GM18511 (cell line): ENCODE measurements at regions not wholly inside any gene's neighbourhood (a gene's known extent, or its start where the extent isn't known, plus 50 kb on each side); places are given as distances from the start of the nearest gene placed in this dataset.
"Not testable (repeated sequence)": the region's sequence is repeated elsewhere in the genome, so short reads cannot be mapped to it uniquely, and the experiment has no call there.

Experiments used
- ATAC-seq: cut with Tn5 transposase; IDR thresholded peaks from one replicate; pipeline ENCODE4 v1.9.1; 2021; ENCODE audit warnings: mild to moderate bottlenecking, moderate library complexity; ENCODE audit not compliant: unreplicated experiment

DNA sequence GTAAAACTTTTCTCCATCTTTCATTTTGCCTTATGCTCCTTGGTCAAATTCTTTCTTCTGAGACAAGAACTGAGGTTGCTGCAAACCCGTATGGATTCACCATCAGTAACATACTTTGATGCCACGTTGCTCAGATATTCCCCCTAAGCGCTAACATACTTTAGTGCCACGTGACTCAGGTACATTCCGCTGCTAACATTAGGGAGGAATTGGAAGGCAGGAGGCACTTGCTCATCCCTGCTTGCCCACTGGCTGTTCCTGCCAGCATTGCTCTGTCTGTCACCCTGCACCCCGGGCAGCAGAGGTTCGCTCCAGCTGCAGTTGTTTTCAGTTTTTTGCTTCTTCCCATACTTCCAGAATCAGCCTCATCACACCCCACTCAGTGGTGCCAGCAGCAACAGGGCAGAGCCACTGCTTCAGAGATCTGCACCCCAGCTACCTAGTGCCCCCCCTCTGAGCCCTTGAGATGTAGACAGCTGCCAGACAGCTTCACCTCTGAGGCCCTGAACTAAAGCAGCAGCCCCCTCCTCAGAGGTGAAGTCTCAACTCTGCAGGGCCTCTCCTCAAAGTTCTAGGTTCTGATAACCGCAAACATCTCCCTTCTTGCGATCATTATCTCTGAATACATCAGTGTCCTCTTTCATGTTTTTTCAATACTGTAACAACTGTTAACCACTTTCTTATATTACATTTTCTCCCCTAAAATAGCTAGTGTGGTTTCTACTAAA lies 228.0 kb upstream of the KIF2A start:
- ATAC-seq, result no peak

DNA sequence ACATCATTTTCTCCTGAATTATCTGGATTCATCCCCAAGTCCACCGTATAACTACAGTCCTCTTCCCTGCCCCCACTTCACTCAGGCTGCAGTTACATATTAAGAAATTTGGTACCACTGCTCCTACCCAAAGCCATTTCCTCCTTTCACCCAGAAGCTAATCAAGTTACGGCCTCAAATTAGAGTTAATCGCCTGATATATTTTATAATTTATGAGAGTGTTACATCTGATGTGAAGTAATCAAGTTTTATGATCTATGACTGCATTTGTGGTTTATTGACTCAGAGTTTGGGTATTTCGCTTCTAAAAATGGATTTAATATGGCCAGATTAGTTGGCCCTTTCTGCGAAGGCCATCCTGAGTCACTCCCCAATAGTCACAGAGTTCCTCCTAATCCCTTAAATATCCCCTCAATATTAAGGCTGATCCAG lies 223.6 kb upstream of the KIF2A start:
- ATAC-seq, result no peak

DNA sequence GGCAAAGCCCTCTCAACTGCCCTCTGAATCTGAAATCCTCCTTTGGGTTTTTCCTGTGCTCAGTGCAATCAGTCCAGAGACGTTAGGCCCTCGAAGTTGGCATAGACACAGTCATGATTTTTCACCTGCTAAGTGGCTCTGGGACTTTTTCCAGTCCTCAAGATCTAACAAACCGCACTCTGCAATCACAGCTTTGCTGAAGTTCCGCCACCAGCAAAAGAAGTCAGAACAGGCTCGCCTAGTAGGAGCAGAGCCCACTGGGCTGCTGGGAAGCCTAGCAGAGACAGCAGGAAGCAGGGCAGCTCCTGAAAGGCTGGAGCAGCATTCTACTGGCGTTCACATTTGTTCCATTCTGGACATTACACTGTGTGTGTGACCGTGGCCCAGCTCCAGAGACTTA lies 222.8 kb upstream of the KIF2A start:
- no peak for ATAC-seq

DNA sequence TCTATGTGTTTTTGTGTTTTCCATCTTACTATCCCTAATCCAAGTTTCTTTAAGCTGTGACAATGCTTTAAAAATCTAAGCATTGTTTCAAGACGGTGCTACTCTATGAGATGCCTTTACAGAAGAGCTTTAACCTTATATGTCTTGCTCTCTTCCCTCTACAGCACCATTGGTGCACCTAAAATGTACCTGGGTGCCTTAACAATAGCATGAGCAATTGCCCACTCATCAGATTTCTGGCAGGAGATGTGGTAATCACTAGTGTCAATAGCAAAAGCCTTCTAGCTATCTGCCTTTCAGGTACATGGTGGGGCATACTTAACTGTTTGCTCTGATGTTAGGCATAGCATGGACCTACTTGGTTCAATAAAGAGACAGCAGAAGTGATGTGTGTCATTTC lies 222.3 kb upstream of the KIF2A start:
- ATAC-seq, result no peak

DNA sequence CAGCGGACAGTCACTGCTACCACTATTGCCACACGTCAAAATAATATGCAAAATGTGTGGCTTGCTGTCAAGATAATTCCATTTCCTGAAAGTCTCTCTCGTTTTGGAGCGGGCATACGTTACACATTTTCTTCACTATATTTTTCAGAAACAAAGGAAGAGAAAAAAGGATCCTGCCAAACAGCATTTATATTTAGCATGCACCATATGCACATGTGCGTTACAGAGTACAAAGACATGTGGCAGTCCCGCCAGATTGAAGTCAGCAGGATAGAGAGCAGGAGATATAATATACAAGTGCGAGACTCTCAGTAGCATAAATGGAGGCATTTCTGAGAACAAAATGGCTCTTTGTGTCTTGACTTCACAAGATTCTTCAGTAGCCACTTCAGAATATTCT lies 221.6 kb upstream of the KIF2A start:
- no peak for ATAC-seq

DNA sequence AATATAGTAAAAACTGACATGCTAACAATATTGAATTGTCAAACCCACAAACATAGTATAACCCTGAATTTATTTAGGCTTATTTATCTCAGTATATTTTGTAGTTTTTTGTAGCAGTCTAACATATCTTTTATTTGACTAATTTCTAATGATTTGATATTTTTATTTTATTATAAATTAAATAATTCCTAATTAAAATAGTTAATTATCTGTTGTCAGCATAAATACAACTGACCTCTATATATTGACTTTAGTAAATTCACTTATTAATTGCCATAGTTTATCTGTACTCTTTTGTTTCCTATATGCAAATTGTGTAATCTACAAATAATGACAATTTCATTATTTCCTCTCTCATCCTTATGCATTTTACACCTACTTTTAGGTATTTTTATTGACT lies 215.1 kb upstream of the KIF2A start:
- ATAC-seq, result no peak

DNA sequence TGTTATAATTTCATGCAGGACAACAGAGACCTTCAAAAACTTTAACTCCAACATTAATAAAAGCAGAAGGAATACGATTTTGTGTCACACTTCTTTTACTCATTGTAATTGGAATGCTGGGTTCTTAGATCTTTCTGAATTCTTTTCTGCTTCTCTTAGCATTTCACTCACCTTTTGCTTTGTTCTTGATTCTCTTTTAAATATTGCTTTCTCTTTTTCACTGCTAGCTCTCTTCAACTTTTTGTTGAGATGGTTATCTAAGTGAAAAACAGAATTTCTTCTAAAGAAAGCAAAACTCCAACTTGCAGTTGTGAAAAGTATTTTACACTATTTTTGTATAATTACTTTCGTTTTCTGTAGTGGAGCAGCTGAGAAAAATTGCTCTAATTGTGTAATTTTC lies 212.6 kb upstream of the KIF2A start:
- no peak for ATAC-seq

DNA sequence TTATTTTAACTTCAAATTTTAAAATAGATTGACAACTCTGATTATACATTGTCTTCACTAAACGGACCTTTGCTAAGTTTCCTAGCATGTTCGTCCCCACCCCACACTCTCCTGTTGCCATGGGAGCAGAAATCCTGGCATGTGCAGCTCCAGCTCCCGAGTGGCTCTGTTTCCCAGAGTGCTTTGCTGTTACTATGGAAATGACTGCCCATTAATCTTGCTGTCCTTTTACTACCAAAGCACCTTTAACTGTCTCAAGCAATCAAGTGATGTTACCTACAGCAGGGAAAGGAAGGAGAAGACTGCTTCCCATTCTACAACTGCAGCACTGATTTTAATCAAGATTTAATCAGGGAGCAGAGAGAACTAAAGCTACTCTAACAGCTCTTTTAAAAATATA lies 212.0 kb upstream of the KIF2A start:
- ATAC-seq, result no peak

DNA sequence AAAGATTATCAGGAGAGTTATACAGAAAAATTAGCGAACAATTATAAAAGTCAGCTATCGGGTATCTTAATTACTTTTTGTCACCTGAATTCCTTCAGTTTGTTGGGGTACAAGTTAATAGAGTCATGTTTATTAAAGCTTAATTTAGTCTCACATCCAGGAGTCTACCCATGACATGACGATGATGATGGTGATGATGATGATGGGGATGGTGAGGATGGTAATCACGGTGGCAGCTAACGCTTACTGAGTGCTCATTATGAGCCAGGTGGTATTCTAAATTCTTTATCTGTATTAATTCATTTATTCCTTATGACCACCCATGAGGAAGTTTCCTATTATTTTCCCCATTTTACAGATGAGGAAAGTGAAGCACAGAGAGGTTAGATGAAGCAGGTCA lies 208.6 kb upstream of the KIF2A start:
- ATAC-seq, result no peak

DNA sequence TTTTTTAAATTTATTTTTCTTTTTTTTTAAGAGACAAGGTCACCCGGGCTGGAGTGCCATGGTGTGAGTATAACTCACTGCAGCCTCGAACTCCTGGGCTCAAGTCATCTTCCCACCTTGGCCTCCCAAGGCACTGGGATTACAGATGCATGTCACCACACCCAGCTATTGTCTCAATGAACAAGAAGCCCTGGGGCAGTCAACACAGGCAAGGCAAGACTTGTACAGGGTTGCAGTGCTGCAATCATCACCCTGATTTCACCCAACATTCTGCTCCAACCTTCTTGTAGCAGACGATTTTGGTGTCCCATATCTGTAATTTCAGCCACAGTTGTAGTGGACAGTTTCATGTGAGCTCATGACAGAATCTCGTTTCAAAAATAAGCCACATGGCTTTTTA lies 205.8 kb upstream of the KIF2A start:
- ATAC-seq, result no peak

DNA sequence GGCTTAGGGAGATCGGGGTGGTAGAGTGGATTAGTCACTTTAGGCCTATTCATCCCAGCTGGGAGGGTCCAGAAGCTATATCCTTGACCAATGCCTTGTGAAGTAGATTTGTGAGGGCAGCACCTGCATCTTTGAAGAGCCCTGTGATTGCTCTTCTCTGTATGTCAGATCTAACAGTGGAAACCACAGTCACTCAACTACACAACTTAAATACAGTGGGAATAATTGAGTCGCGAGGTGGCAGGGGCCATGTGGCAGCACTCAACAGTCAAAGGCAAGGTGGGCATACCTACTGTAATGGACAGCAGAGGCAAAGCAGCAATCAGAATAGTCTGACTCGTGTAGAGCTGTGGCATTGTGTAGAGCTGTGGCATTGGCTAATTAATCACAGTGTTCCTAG lies 202.1 kb upstream of the KIF2A start:
- ATAC-seq, result not testable (repeated sequence)

DNA sequence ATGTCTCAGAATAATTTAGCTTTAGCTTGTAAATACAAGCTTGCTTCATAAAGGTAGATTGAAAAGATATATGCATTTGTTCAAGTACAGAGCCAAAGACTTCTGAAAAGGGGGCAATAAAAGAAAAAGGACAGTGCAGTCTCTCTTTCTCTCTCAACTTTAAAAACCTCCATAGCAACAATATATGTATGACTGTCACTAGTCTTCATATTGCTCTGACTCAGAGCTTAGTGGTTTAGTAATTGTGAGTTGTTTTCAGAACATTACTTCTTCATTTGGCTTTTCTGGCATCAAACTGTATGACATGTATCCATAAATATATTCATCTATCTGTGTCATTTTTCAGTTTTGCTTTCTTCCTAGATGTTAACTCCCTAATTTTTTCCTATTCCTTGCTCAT lies 194.6 kb upstream of the KIF2A start:
- no peak for ATAC-seq

DNA sequence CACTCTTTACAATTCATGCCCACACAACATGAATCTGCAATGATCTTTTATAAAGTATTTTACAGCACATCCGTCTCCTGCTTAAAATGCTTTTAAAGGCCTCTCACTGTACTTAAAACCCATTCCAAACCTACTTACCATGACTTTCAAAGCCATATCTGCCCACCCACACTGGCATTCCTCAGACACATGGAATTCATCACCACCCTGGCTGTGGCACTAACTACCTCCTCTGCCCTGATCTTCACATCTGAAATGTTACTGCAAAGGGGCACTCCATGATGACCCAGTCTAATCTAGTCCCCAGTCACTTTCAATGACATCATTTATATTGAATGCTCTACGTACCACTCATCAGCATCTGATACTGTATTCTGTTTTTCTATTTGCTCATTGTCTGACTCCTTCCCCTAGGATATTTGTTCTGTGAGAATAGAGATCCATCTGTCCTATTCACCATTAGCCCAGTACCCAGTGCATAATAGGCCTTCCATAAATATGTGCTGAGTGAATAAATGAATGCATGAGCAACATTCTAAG lies 193.2 kb upstream of the KIF2A start:
- ATAC-seq, result no peak

DNA sequence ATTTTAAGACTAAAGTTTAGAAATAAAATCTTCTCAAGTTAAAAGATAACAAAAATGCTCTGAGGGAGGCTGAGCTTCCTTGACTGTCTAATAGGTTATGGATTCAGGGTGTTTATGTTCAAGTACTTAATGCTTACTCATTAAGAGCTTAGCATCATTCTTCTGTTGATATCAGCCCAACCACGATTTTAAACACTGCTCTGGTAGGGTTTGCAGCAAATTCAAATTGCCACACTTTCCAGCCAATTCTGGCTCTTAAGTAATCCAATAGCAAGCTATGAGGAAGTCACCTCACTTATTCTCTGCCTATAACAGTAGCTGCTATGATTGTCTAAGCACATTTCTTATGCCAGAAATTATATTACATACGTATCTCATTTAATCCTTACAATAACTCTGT lies 191.0 kb upstream of the KIF2A start:
- no peak for ATAC-seq

DNA sequence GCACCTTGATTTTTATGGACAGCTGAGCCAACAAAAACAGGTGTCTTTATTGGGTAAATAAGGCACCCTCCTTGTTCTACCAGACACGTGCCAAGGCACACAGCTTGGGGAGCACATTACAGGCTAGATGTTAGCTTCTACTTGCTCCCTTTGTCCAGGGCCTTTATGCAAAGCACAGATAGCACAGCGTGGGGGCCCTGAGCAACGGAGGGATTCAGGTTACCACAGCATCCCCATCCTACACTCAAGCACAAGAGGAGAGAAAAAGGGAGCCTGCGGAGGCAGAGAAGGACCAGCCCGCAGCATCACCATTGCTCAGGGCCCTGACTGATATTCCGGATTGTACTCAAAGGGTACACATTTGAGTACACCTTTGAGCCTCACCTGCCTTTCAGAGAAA lies 181.7 kb upstream of the KIF2A start:
- no peak for ATAC-seq

DNA sequence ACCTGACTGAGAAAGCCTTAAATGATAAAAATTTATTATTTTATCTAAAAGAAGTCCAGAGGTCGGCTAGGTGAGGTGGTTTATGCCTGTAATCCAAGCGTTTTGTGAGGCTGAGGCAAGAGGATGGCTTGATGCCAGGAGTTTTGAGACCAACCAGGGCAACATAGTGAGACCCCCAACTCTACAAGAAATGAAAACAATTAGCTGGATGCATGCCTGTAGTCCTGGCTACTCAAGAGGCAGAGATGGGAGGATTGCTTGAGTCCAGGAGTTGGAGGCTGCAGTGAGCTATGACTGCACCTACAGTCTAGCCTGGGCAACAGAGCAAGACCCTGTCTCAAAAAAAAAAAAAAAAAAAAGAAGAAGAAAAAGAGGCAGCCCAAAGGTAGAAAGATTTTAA lies 179.9 kb upstream of the KIF2A start:
- no peak for ATAC-seq

DNA sequence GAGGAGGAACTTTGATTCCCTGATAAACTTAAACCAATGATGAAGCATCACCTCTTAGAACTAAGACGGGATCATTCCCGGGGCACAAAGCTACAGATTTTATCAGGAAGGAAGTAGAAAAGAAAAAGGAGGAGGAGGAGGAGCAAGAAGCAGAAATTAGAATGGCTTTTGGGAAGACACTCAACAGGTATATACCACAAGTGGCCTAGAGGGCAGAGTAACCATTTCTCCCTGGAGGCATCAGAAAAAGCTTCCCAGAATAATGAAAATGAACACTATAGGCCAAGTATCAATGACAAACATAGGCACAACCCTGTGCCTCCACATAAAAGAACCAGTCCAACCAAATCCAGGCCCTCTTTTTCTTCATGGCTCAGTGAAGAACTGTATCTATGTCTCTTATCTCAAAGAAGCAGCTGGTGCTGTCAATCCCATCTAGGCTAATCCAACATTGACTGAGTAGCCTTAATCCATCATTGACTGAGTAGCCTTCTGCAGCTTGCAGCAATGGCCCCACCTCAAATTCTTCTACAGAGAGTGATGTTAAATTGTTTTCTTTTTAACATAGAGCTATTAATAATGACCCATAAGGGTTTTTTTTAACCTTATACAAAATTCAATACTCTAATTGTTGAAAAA lies 178.8 kb upstream of the KIF2A start:
- no peak for ATAC-seq

DNA sequence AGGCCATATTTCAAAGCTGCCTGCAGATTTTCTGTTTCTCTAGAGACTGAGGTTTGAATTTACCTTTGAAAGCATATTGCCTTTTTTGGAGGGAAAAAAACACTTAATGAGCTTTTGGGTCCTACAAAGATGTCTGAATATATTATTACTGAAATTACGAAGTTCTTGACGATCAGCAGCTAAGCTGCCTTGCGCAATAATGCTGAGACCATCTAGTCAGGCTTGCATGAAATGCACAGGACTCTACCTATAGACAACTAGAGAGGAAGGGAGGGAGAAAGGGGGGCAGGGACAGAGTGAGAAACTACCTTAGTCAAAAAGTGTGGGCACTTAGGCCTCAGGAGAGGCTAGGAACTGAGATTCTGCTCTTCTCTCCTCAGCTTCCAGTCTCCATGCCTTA lies 175.9 kb upstream of the KIF2A start:
- no peak for ATAC-seq

DNA sequence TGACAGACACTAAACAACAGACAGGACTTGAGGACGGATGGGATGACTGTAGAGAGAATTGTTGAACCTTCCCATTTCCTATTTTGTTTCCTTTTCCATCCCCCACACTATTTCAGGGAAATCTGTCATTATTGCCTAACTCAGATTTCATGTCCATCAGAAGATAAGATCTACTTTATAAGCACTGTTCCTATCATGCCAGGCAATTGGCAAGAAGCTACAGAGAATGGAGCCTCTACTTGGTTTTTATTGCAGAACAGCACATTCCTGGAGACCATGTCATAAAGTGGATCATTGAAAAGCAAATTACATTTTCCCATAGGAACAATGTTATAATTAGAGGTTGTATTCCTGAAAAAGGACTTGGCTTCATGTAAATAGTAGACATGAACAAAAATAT lies 173.7 kb upstream of the KIF2A start:
- ATAC-seq, result no peak

DNA sequence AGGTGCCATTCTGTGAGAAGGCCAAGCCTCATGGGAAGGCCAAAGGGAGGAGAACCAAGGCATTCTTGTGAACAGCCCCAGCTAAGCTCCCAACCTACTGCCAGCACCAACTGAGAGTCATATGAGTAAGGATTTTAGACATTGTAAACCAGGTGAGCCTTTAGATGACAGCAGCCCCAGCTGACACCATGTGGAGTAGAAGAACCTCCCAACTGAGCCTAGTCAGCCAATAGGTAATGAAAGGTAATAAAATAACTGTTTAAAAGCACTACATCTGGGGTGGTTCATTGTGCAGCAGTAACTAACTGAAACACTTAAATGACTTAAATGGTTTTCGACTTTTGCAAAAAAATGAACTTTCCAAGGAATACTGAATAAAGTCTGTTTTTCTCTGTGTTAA lies 172.6 kb upstream of the KIF2A start:
- no peak for ATAC-seq

DNA sequence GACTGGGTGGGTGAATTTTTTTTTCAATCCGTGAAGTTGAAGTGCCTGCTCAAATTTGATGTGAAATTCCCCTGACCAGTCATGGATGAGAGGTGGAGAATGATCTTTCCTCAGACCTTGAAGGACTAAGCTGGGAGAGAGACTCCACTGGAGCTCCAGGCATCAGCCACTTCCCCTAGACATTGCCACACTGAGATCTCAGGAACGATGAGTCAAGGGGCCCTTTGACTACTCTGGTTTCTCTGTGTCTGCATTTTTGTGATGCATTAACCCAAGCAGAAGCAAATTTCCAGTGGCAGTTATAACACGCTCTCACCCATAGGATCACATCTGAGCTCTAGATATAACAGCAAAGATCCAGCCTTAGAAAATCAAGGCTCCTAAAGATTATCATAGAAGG lies 171.2 kb upstream of the KIF2A start:
- no peak for ATAC-seq

DNA sequence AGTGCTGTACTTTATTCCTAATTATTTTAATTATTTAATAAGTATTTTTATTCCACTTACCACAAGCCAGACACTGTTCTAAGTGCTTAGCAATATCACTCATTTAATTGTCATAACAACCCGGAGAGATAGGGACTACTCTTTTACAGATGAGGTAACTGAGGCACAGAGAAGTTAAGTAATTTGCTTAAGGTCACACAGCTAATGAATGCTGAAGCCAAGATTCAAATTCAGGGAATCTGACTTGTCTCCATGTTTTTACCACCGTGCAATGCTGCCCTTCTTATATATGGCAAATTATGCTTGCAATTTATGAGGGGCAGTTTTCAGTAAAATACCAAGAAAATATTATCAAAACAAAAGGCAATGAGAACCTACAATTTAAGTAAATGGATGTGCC lies 168.4 kb upstream of the KIF2A start:
- no peak for ATAC-seq

DNA sequence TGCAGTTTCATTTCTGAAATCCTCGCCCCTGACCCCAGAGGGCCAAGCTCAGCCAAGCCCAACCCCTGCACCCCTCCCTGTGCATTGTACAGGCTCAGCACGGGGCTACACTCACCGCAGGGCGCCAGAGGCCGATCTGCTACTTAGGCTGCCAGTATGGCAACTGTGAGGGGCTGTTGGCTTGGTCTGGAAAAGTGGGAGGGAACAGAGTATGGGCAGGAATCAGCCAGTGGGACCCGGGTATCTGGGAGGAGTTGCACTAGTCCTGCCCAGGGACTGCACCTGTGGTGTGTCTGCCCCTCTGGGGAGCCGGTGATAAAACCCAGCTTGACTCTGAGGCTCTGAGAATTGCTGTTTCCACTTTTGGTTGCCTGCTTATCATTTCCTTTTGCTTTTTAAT lies 167.4 kb upstream of the KIF2A start:
- ATAC-seq, result no peak
